HEK293 (cell line): ENCODE measurements at regions not wholly inside any gene's neighbourhood (a gene's known extent, or its start where the extent isn't known, plus 50 kb on each side); places are given as distances from the start of the nearest gene placed in this dataset.

Experiments used
- CTCF ChIA-PET: fragments of 350-600 bp; formaldehyde crosslinking; extraction: SDS; loops from one replicate; lab custom pipeline; 2021; ENCODE audit warnings: antibody characterized with exemption; lab: Yijun Ruan, JAX
- POLR2A ChIA-PET: fragments of 300-600 bp; formaldehyde crosslinking; extraction: SDS; loops from one replicate; lab custom pipeline; 2020; ENCODE audit warnings: antibody characterized with exemption, inconsistent platforms; lab: Yijun Ruan, JAX
- H3K27ac ChIP-seq: fragments of 200-500 bp; sonication (Bioruptor generic); 2 replicates; pipeline ENCODE4 v1.5.1; 2014; ENCODE audit warnings: low read depth, low read length, control low read depth, inconsistent platforms; ENCODE audit errors: extremely low read depth
- H3K36me3 ChIP-seq, 2 experiments: fragments of 200-500 bp in 1 of 2; sonication (Bioruptor generic) in 1 of 2; 1 replicate in 1 of 2; 2 replicates in 1 of 2; pipeline ENCODE4 v1.5.1; 2014 to 2017; ENCODE audit warnings: inconsistent platforms in 2 of 2, low read length in 2 of 2; ENCODE audit not compliant: control insufficient read depth in 2 of 2, insufficient read depth in 1 of 2
- H3K4me1 ChIP-seq: fragments of 200-500 bp; sonication (Bioruptor generic); 2 replicates; pipeline ENCODE4 v1.5.1; 2014; ENCODE audit warnings: mild to moderate bottlenecking, low read length, inconsistent platforms; ENCODE audit not compliant: control insufficient read depth, insufficient read depth
- H3K4me3 ChIP-seq: 2 replicates; pipeline ENCODE4 v1.5.1; 2011; ENCODE audit warnings: low read depth, mild to moderate bottlenecking, control low read depth, low read length, moderate library complexity
- H3K9me3 ChIP-seq: fragments of 200-500 bp; sonication (Bioruptor generic); 2 replicates; pipeline ENCODE4 v1.5.1; 2014; ENCODE audit warnings: low read depth, low read length, inconsistent platforms; ENCODE audit not compliant: control insufficient read depth, insufficient read depth
- BCL11A ChIP-seq: fragments of 450-650 bp; formaldehyde crosslinking; IDR thresholded peaks from 2 replicates; pipeline ENCODE4 v1.5.1; 2016; ENCODE audit warnings: low read depth, missing biosample characterization, missing genetic modification characterization
- GLIS1 ChIP-seq: fragments of 450-650 bp; formaldehyde crosslinking; IDR thresholded peaks from 2 replicates; pipeline ENCODE4 v1.5.1; 2016; ENCODE audit warnings: missing biosample characterization, missing genetic modification characterization
- MEIS1 ChIP-seq: sonication (generic); formaldehyde crosslinking; IDR thresholded peaks from 2 replicates; pipeline ENCODE4 v1.8.1; 2022; ENCODE audit warnings: missing genetic modification reagents, mild to moderate bottlenecking, borderline replicate concordance
- OVOL3 ChIP-seq: fragments of 450-650 bp; formaldehyde crosslinking; IDR thresholded peaks from 2 replicates; pipeline ENCODE4 v1.5.1; 2016; ENCODE audit warnings: missing biosample characterization, missing genetic modification characterization
- TCF7L2 ChIP-seq: IDR thresholded peaks from 2 replicates; pipeline ENCODE4 v1.6.1; 2011; ENCODE audit warnings: low read depth, mild to moderate bottlenecking, inconsistent platforms, low read length, moderate library complexity, borderline replicate concordance
- YY1 ChIP-seq: fragments of 450-650 bp; formaldehyde crosslinking; IDR thresholded peaks from 2 replicates; pipeline ENCODE4 v1.5.1; 2018; ENCODE audit warnings: missing biosample characterization, missing genetic modification characterization
- ZBTB7A ChIP-seq: fragments of 450-650 bp; formaldehyde crosslinking; IDR thresholded peaks from 2 replicates; pipeline ENCODE4 v1.5.1; 2016; ENCODE audit warnings: low read depth, missing biosample characterization, missing genetic modification characterization
- ZNF10 ChIP-seq: fragments of 450-650 bp; formaldehyde crosslinking; IDR thresholded peaks from 2 replicates; pipeline ENCODE4 v1.5.1; 2017; ENCODE audit warnings: missing biosample characterization, missing genetic modification characterization
- ZNF24 ChIP-seq: fragments of 450-650 bp; formaldehyde crosslinking; IDR thresholded peaks from 2 replicates; pipeline ENCODE4 v1.5.1; 2016; ENCODE audit warnings: missing biosample characterization, missing genetic modification characterization
- ZNF324 ChIP-seq: fragments of 450-650 bp; formaldehyde crosslinking; IDR thresholded peaks from 2 replicates; pipeline ENCODE4 v1.5.1; 2016; ENCODE audit warnings: missing biosample characterization, missing genetic modification characterization
- ZNF335 ChIP-seq: fragments of 450-650 bp; formaldehyde crosslinking; conservative IDR thresholded peaks from 2 replicates; pipeline ENCODE4 v1.5.1; 2016; ENCODE audit warnings: missing biosample characterization, missing genetic modification characterization
- ZNF366 ChIP-seq: fragments of 450-650 bp; formaldehyde crosslinking; conservative IDR thresholded peaks from 2 replicates; pipeline ENCODE4 v1.5.1; 2016; ENCODE audit warnings: missing biosample characterization, missing genetic modification characterization
- ZNF391 ChIP-seq: fragments of 450-650 bp; formaldehyde crosslinking; IDR thresholded peaks from 2 replicates; pipeline ENCODE4 v1.5.1; 2016; ENCODE audit warnings: low read depth, missing biosample characterization, missing genetic modification characterization, borderline replicate concordance
- ZNF404 ChIP-seq: fragments of 450-650 bp; formaldehyde crosslinking; IDR thresholded peaks from 2 replicates; pipeline ENCODE4 v1.5.1; 2017; ENCODE audit warnings: missing biosample characterization, missing genetic modification characterization
- ZNF473 ChIP-seq: fragments of 450-650 bp; formaldehyde crosslinking; IDR thresholded peaks from 2 replicates; pipeline ENCODE4 v1.5.1; 2017; ENCODE audit warnings: missing biosample characterization, missing genetic modification characterization
- ZNF548 ChIP-seq: fragments of 450-650 bp; formaldehyde crosslinking; IDR thresholded peaks from 2 replicates; pipeline ENCODE4 v1.5.1; 2016; ENCODE audit warnings: missing biosample characterization, missing genetic modification characterization
- ZNF596 ChIP-seq: fragments of 450-650 bp; IDR thresholded peaks from 2 replicates; pipeline ENCODE4 v1.5.0; 2018; ENCODE audit warnings: missing biosample characterization, mild to moderate bottlenecking, missing genetic modification characterization, moderate library complexity
- TF ChIP-seq, protein P1 (sequence below): fragments of 450-650 bp; formaldehyde crosslinking; IDR thresholded peaks from 2 replicates; pipeline ENCODE4 v1.5.1; 2016; ENCODE audit warnings: missing biosample characterization, missing genetic modification characterization
- TF ChIP-seq, protein P2 (sequence below): fragments of 450-650 bp; formaldehyde crosslinking; conservative IDR thresholded peaks from 2 replicates; pipeline ENCODE4 v1.5.1; 2016; ENCODE audit warnings: low read depth, missing biosample characterization, missing genetic modification characterization
- TF ChIP-seq, protein P3 (sequence below): fragments of 450-650 bp; formaldehyde crosslinking; IDR thresholded peaks from 2 replicates; pipeline ENCODE4 v1.5.1; 2016; ENCODE audit warnings: missing biosample characterization, missing genetic modification characterization

DNA sequence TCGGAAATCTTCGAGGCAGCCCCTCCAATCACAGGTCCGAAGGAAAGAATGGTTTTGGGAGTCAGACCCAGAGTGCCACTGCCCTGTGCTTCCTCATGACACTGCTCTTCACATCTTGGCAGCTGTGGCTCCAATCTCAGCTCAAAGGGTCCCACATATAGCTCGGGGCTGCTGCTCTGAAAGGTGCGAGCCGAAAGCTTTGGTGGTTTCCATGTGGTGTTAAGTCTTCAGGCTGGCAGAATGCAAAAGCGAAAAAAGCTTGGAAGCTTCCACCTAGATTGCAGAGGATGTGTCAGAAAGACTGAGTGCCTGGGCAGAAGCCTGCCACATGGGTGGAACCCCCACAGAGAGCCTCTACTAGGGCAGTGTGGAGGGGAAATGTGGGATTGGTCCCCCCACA, 314.3 kb upstream of the CHD6 start:
- H3K9me3 ChIP-seq = no peaks in the 10 kb centered on the region
- CTCF ChIA-PET = no interaction called here
- TF ChIP-seq ZNF548 (tag by site-specific recombination) (no peak), MEIS1 (CRISPR knock-in tag) (no peak), ZNF10 (tag by site-specific recombination) (no peak), OVOL3 (tag by site-specific recombination) (no peak), ZNF366 (tag by site-specific recombination) (no peak), ZNF335 (tag by site-specific recombination) (no peak), BCL11A (tag by site-specific recombination) (no peak), ZNF24 (no peak), ZNF391 (tag by site-specific recombination) (no peak)
- TF ChIP-seq, protein P1, sequence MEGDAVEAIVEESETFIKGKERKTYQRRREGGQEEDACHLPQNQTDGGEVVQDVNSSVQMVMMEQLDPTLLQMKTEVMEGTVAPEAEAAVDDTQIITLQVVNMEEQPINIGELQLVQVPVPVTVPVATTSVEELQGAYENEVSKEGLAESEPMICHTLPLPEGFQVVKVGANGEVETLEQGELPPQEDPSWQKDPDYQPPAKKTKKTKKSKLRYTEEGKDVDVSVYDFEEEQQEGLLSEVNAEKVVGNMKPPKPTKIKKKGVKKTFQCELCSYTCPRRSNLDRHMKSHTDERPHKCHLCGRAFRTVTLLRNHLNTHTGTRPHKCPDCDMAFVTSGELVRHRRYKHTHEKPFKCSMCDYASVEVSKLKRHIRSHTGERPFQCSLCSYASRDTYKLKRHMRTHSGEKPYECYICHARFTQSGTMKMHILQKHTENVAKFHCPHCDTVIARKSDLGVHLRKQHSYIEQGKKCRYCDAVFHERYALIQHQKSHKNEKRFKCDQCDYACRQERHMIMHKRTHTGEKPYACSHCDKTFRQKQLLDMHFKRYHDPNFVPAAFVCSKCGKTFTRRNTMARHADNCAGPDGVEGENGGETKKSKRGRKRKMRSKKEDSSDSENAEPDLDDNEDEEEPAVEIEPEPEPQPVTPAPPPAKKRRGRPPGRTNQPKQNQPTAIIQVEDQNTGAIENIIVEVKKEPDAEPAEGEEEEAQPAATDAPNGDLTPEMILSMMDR (tag by site-specific recombination) = no peak
- TF ChIP-seq, all 188 proteins: peak for 0
- no peak overlapping the region for H3K4me3 ChIP-seq
- H3K4me1 ChIP-seq = no peaks in the 10 kb centered on the region
- POLR2A ChIA-PET = no interaction called here
- H3K36me3 ChIP-seq = no peaks in the 10 kb centered on the region
- H3K27ac ChIP-seq = no peak overlapping the region

DNA sequence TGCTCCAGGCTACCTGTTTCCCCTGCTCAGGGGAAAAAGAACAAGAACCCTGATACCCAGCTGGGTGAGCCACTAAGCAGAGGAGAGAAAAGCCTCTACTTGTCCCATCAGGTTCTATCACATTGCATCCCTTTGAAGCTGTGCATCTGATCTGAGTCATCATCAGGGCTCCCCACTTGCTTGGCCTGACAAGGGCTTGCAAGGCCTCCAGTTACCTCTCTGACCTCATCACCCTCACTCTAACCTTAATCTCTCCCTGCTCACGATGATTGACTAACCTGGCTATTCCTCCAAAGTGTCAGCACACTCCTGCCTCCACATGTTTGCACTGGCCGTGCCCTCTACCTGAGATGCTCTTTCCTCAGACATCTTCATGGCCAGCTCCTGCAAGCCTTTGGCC, 309.5 kb upstream of the CHD6 start:
- Histone ChIP-seq H3K4me1 (no peaks in the 10 kb centered on the region), H3K9me3 (no peaks in the 10 kb centered on the region), H3K27ac (no peak overlapping the region), H3K4me3 (no peak overlapping the region), H3K36me3 (no peaks in the 10 kb centered on the region)
- ChIA-PET POLR2A (no interaction called here), CTCF (interaction anchor here (0.6 kb wide), 1 partner anchor 227 kb away, joined by 3 read pairs; no protein-coding TSS in a partner anchor)
- TF ChIP-seq, protein P2, sequence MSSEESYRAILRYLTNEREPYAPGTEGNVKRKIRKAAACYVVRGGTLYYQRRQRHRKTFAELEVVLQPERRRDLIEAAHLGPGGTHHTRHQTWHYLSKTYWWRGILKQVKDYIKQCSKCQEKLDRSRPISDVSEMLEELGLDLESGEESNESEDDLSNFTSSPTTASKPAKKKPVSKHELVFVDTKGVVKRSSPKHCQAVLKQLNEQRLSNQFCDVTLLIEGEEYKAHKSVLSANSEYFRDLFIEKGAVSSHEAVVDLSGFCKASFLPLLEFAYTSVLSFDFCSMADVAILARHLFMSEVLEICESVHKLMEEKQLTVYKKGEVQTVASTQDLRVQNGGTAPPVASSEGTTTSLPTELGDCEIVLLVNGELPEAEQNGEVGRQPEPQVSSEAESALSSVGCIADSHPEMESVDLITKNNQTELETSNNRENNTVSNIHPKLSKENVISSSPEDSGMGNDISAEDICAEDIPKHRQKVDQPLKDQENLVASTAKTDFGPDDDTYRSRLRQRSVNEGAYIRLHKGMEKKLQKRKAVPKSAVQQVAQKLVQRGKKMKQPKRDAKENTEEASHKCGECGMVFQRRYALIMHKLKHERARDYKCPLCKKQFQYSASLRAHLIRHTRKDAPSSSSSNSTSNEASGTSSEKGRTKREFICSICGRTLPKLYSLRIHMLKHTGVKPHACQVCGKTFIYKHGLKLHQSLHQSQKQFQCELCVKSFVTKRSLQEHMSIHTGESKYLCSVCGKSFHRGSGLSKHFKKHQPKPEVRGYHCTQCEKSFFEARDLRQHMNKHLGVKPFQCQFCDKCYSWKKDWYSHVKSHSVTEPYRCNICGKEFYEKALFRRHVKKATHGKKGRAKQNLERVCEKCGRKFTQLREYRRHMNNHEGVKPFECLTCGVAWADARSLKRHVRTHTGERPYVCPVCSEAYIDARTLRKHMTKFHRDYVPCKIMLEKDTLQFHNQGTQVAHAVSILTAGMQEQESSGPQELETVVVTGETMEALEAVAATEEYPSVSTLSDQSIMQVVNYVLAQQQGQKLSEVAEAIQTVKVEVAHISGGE (tag by site-specific recombination) = no peak
- TF ChIP-seq TCF7L2 (no peak), GLIS1 (tag by site-specific recombination) (no peak), ZNF596 (tag by site-specific recombination) (no peak), ZNF324 (no peak), YY1 (tag by site-specific recombination) (no peak)

DNA sequence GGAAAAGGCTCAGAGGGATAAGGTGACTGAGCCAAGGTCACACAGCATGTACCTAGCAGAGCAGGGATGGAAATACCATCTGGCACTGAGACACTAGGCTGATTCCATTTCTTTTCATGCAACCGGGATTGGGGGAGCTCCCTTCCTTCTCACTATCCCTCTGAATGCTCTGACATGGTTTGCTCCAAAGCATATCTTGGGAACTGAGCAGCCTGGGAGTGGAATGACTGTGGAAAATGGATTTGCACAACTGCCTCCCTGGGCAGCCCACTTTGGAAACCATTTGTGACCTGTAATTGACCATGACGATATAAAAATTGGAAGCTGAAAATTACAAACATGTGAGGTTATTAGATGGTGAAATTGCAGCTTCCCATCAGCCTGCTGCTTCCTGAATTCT, 309.0 kb upstream of the CHD6 start:
- ChIA-PET CTCF (interaction anchor here (0.6 to 0.7 kb wide), 2 partner anchors 46 to 227 kb away, joined by 3 to 4 read pairs; no protein-coding TSS in a partner anchor), POLR2A (no interaction called here)
- no peak overlapping the region for H3K27ac ChIP-seq
- no peaks in the 10 kb centered on the region for H3K36me3 ChIP-seq
- no peaks in the 10 kb centered on the region for H3K9me3 ChIP-seq
- TF ChIP-seq ZNF473 (no peak), ZNF404 (tag by site-specific recombination) (no peak), ZBTB7A (no peak)
- TF ChIP-seq, protein P3, sequence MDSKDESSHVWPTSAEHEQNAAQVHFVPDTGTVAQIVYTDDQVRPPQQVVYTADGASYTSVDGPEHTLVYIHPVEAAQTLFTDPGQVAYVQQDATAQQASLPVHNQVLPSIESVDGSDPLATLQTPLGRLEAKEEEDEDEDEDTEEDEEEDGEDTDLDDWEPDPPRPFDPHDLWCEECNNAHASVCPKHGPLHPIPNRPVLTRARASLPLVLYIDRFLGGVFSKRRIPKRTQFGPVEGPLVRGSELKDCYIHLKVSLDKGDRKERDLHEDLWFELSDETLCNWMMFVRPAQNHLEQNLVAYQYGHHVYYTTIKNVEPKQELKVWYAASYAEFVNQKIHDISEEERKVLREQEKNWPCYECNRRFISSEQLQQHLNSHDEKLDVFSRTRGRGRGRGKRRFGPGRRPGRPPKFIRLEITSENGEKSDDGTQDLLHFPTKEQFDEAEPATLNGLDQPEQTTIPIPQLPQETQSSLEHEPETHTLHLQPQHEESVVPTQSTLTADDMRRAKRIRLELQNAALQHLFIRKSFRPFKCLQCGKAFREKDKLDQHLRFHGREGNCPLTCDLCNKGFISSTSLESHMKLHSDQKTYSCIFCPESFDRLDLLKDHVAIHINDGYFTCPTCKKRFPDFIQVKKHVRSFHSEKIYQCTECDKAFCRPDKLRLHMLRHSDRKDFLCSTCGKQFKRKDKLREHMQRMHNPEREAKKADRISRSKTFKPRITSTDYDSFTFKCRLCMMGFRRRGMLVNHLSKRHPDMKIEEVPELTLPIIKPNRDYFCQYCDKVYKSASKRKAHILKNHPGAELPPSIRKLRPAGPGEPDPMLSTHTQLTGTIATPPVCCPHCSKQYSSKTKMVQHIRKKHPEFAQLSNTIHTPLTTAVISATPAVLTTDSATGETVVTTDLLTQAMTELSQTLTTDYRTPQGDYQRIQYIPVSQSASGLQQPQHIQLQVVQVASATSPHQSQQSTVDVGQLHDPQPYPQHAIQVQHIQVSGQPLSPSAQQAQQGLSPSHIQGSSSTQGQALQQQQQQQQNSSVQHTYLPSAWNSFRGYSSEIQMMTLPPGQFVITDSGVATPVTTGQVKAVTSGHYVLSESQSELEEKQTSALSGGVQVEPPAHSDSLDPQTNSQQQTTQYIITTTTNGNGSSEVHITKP (tag by site-specific recombination) = peak; percentile 30; the same call in 1 of the 2 replicates
- no peak overlapping the region for H3K4me3 ChIP-seq
- no peaks in the 10 kb centered on the region for H3K4me1 ChIP-seq
